HG02970 (cell line): ENCODE measurements at regions not wholly inside any gene's neighbourhood (a gene's known extent, or its start where the extent isn't known, plus 50 kb on each side); places are given as distances from the start of the nearest gene placed in this dataset.

Experiments used
- ATAC-seq: cut with Tn5 transposase; IDR thresholded peaks from one replicate; pipeline ENCODE4 v1.9.1; 2021; ENCODE audit warnings: mild to moderate bottlenecking, moderate library complexity, moderate number of reproducible peaks; ENCODE audit not compliant: unreplicated experiment, low FRiP score

DNA sequence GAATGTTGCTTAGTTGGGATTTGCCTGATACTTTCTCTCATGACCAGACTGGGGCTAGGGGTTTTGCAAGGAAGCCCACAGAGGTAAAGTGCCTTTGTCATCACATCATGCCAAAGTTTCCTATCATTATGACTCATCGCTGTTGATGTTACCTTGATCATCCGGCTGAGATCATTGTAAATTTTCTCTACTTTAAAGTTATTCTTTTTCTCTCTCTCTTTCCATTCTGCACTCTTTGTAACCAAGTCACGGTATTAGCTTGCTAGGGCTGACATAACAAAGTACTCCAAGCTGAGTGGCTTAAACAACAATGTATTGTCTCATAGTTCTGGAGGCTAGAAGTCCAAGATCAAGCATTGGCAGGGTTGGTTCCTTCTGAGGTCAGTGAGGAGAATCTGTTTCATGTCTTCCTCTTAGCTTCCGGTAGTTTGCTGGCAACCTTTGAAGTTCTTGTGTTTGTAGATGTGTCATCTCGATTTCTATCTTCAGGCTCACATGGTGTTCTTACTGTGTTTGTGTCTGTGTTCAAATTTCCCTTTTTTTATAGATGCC, 113.0 kb downstream of the DTHD1 start:
- ATAC-seq = no peak

GRCh38 chr4:36399762-36400353, 118.4 kb downstream of the DTHD1 start:
- ATAC-seq = no peak

GRCh38 chr4:36402008-36402758, 120.8 kb downstream of the DTHD1 start:
- ATAC-seq = no peak

DNA sequence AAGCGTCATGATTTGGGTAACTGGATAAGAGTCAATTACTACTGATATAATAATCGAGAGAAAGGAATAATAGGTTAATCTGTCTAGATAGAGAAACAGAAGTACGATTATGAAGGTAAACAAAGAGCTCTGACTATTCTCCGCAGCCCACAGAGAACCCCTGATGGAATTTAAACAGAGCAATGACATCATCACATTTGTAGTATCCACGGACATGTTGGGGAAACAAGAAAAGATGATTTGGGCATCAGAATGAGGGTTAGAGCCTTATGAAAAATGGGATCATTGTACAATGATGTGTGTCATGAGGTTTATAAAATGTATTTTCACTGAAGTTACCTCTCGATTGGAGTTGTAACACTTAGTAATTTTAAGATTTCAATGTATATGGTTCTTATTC, 129.9 kb downstream of the DTHD1 start:
- ATAC-seq = no peak

DNA sequence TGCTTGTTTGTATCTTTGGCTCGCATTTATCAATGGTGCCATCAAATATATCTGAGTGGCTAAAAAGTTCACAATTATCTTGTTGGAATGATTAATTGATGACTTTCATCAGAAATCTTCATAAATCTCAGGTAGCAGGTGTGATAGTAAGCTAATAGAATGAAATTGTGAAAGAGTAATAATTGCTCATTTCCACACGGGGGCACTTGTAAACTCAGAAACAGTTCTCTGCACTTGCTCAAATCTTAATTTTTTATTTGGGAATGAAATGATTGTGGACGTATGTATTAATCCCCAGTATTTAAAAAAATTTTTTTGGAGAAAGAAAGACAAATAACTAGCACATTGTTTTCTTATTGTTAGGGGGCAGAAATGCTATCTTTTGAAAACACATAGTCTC, 132.8 kb downstream of the DTHD1 start:
- ATAC-seq = no peak

GRCh38 chr4:36417146-36417545, 135.7 kb downstream of the DTHD1 start:
- no peak for ATAC-seq

- no peak for ATAC-seq
Observed at GRCh38 chr4:36420111-36420679, 138.8 kb downstream of the DTHD1 start.

GRCh38 chr4:36422607-36423006, 141.2 kb downstream of the DTHD1 start:
- no peak for ATAC-seq

DNA sequence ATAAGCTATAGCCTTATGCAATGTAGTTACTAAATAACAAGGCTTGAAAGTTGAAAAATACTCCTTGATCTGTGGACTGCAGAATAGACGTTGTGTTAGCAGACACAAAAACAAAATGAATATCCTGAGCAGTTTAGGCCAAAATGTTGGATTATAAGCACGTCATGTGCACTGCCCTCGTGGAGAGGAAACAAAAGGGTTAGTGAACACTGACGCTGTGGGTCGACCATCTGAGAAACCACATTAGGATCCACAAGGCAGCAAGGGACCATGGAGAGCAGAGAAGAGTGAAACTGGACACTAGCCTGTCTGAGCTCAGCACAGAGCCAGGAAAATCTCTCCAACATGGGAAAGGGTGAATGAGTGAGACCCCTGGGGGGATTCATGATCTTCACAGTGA, 145.3 kb downstream of the DTHD1 start:
- no peak for ATAC-seq

GRCh38 chr4:36427696-36428095, 146.3 kb downstream of the DTHD1 start:
- no peak for ATAC-seq

GRCh38 chr4:36432586-36432985, 151.2 kb downstream of the DTHD1 start:
- no peak for ATAC-seq

GRCh38 chr4:36439556-36439955, 158.1 kb downstream of the DTHD1 start:
- ATAC-seq = no peak

- no peak for ATAC-seq
Observed at GRCh38 chr4:36445480-36445879, 164.1 kb downstream of the DTHD1 start.

DNA sequence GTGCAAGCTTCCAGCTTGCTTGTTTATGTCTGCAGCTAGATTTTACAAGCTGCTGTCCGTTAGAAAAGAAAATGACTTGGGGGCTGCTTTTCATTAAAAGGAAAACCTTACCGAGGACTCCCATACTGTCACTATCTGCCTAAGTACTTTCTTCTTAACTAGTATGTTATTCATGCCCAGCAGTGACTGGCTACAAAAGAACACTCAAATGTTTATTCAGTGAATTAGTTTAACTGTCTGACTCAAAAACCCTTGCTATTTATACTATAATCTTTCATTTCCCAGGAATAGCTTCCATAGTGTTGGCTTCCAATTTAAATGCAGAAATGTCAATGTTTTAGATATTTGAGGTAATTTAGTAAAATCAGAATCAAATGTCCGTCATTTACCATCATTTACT, 164.9 kb downstream of the DTHD1 start:
- no peak for ATAC-seq

GRCh38 chr4:36461344-36461743, 179.9 kb downstream of the DTHD1 start:
- no peak for ATAC-seq

- ATAC-seq = no peak
Observed at GRCh38 chr4:36467670-36468069, 186.3 kb downstream of the DTHD1 start.

GRCh38 chr4:36471903-36472302, 190.5 kb downstream of the DTHD1 start:
- no peak for ATAC-seq

DNA sequence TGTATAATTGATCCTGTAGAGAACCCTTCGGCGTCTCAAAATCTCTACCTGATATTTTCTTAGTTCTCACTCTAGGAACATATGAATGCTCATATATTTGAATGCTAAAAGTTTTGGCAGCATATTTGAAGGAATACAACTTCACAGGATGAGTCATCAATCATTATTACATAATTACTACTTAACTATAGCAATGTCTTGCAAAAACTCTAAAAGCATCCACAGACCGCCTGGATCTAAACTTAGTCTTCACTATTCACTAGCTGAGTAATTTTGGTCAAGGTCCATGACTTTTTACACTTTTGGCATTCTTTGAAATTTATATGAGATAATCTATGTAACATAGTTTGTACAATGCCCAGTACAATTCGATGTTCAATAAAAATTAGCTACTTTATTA, 194.7 kb downstream of the DTHD1 start:
- no peak for ATAC-seq

- no peak for ATAC-seq
Observed at GRCh38 chr4:36477861-36478260, 196.4 kb downstream of the DTHD1 start.

GRCh38 chr4:36485885-36486284, 204.5 kb downstream of the DTHD1 start:
- no peak for ATAC-seq

DNA sequence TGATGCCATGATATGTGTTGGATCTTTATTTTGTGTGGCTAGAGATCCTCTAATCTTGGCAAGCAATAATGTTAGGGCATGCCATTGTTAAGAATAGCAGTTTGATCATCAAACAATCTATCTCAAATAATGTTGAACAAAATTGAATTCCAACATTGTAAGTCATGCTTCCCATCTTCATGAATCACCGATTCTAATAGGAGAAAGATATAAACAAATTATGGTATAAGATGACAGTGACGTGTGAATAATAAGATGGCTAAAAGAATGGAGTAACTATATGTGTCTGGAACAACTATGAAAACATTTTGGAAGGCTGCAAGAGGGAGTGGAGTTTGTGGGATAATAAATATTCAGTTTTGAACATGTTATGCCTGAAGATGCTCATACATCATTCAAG, 208.4 kb downstream of the DTHD1 start:
- no peak for ATAC-seq

- ATAC-seq = no peak
Observed at GRCh38 chr4:36492041-36492440, 210.6 kb downstream of the DTHD1 start.
